OCI-LY1 (cell line): ENCODE measurements at regions not wholly inside any gene's neighbourhood (a gene's known extent, or its start where the extent isn't known, plus 50 kb on each side); places are given as distances from the start of the nearest gene placed in this dataset.

ENCODE experiments used
- H2AFZ ChIP-seq: fragments of 200-600 bp; sonication (generic), shearing (Covaris generic); 2 replicates; pipeline ENCODE4 v1.6.0; 2014; ENCODE audit warnings: antibody characterized with exemption, mild to moderate bottlenecking, low read length
- H3F3A ChIP-seq: fragments of 200-600 bp; sonication (generic), shearing (Covaris generic); 2 replicates; pipeline ENCODE4 v1.6.0; 2014; ENCODE audit warnings: mild to moderate bottlenecking, antibody characterized with exemption, low read length, moderate library complexity; ENCODE audit not compliant: insufficient read depth
- H3K27ac ChIP-seq: fragments of 200-600 bp; sonication (generic); 2 replicates; pipeline ENCODE4 v1.5.1; 2014; ENCODE audit warnings: low read length, mixed run types, mild to moderate bottlenecking, low read depth; ENCODE audit not compliant: poor library complexity, severe bottlenecking
- H3K27me3 ChIP-seq: fragments of 200-600 bp; sonication (generic); 2 replicates; pipeline ENCODE4 v1.6.0; 2014; ENCODE audit warnings: antibody characterized with exemption, mild to moderate bottlenecking, low read length, moderate library complexity; ENCODE audit not compliant: insufficient read depth
- H3K36me3 ChIP-seq: fragments of 200-600 bp; sonication (generic); 2 replicates; pipeline ENCODE4 v1.6.1; 2014; ENCODE audit warnings: mild to moderate bottlenecking, antibody characterized with exemption, low read length, moderate library complexity, mixed read lengths; ENCODE audit not compliant: insufficient read depth
- H3K4me1 ChIP-seq: fragments of 200-600 bp; sonication (generic); 2 replicates; pipeline ENCODE4 v1.5.1; 2014; ENCODE audit warnings: mild to moderate bottlenecking, low read length, moderate library complexity; ENCODE audit not compliant: insufficient read depth, severe bottlenecking
- H3K4me2 ChIP-seq: fragments of 200-600 bp; sonication (generic), shearing (Covaris generic); 2 replicates; pipeline ENCODE4 v1.6.1; 2014; ENCODE audit warnings: low read length
- H3K4me3 ChIP-seq: fragments of 200-600 bp; sonication (generic); 2 replicates; pipeline ENCODE4 v1.5.1; 2014; ENCODE audit warnings: low read length, low read depth, mild to moderate bottlenecking, mixed read lengths; ENCODE audit not compliant: poor library complexity, severe bottlenecking
- H3K79me2 ChIP-seq: fragments of 200-600 bp; shearing (Covaris generic); 2 replicates; pipeline ENCODE4 v1.6.1; 2016; ENCODE audit warnings: mixed run types, low read length, mixed read lengths; ENCODE audit not compliant: insufficient read depth
- H3K9ac ChIP-seq: fragments of 200-600 bp; sonication (generic), shearing (Covaris generic); 2 replicates; pipeline ENCODE4 v1.6.1; 2014; ENCODE audit warnings: mild to moderate bottlenecking, low read length, mixed read lengths
- H3K9me2 ChIP-seq: fragments of 200-600 bp; sonication (generic), shearing (Covaris generic); 2 replicates; pipeline ENCODE4 v1.6.1; 2014; ENCODE audit warnings: low read depth, mild to moderate bottlenecking, low read length, mixed read lengths
- H3K9me3 ChIP-seq: fragments of 200-600 bp; shearing (Covaris generic); 2 replicates; pipeline ENCODE4 v1.6.1; 2014; ENCODE audit warnings: low read length, mixed read lengths
- H4K20me1 ChIP-seq: fragments of 200-600 bp; sonication (generic), shearing (Covaris generic); 2 replicates; pipeline ENCODE4 v1.6.0; 2016; ENCODE audit warnings: mild to moderate bottlenecking, low read length; ENCODE audit not compliant: insufficient read depth
- EZH2 ChIP-seq: fragments of 200-600 bp; sonication (generic), shearing (Covaris generic); IDR thresholded peaks from 2 replicates; pipeline ENCODE4 v1.8.0; 2017; ENCODE audit warnings: borderline replicate concordance, mixed run types, mild to moderate bottlenecking, antibody characterized with exemption, low read length, moderate library complexity, mixed read lengths
- TF ChIP-seq, protein P1 (sequence below): fragments of 200-600 bp; sonication (generic), shearing (Covaris generic); IDR thresholded peaks from 2 replicates; pipeline ENCODE4 v1.5.1; 2017; ENCODE audit warnings: mild to moderate bottlenecking, antibody characterized with exemption, low read length, moderate library complexity, mixed read lengths

- no peaks in the 10 kb centered on the region for H3K79me2 ChIP-seq
- no peak overlapping the region for H3K4me2 ChIP-seq
- no peak overlapping the region for H3K9ac ChIP-seq
- no peaks in the 10 kb centered on the region for H3K9me3 ChIP-seq
- H3F3A ChIP-seq = no peaks in the 10 kb centered on the region
- no peaks in the 10 kb centered on the region for H4K20me1 ChIP-seq
- no peak overlapping the region for H3K27ac ChIP-seq
- TF ChIP-seq, protein P1, sequence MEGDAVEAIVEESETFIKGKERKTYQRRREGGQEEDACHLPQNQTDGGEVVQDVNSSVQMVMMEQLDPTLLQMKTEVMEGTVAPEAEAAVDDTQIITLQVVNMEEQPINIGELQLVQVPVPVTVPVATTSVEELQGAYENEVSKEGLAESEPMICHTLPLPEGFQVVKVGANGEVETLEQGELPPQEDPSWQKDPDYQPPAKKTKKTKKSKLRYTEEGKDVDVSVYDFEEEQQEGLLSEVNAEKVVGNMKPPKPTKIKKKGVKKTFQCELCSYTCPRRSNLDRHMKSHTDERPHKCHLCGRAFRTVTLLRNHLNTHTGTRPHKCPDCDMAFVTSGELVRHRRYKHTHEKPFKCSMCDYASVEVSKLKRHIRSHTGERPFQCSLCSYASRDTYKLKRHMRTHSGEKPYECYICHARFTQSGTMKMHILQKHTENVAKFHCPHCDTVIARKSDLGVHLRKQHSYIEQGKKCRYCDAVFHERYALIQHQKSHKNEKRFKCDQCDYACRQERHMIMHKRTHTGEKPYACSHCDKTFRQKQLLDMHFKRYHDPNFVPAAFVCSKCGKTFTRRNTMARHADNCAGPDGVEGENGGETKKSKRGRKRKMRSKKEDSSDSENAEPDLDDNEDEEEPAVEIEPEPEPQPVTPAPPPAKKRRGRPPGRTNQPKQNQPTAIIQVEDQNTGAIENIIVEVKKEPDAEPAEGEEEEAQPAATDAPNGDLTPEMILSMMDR = no peak
- no peak for TF ChIP-seq EZH2
- H2AFZ ChIP-seq = no peak overlapping the region
- no peaks in the 10 kb centered on the region for H3K4me1 ChIP-seq
- no peaks in the 10 kb centered on the region for H3K9me2 ChIP-seq
- no peaks in the 10 kb centered on the region for H3K36me3 ChIP-seq
- H3K4me3 ChIP-seq = no peak overlapping the region
- H3K27me3 ChIP-seq = no peaks in the 10 kb centered on the region
These were observed 156.6 kb upstream of the ADARB2 start for GRCh38 chr10:1893941-1894340.

DNA sequence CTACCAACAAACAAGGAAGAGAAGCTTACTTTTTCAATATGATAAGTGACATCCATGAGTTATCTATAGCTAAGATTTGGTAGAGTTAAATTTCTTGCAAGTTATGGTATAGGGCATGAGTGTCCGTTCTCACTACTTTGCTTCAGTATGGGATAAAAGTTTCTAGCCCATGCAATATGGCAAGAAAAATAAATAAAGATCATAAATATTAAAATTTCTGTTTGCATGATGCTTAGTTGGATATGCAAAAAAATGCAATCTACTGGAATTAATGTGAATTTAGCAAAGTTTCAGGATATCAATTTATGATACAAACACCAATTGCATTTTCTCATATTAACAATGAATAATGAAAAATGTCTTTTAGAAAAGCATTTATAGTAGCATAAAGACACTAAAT, 148.7 kb upstream of the ADARB2 start:
- H3K9me3 ChIP-seq = no peaks in the 10 kb centered on the region
- H3K9ac ChIP-seq = no peak overlapping the region
- no peak overlapping the region for H2AFZ ChIP-seq
- no peak overlapping the region for H3K27ac ChIP-seq
- H3K36me3 ChIP-seq = no peaks in the 10 kb centered on the region
- no peak overlapping the region for H3K4me3 ChIP-seq
- TF ChIP-seq EZH2 = no peak
- TF ChIP-seq, protein P1 = no peak
- no peaks in the 10 kb centered on the region for H3K9me2 ChIP-seq
- H3K27me3 ChIP-seq = no peaks in the 10 kb centered on the region
- no peaks in the 10 kb centered on the region for H3F3A ChIP-seq
- no peaks in the 10 kb centered on the region for H4K20me1 ChIP-seq
- no peaks in the 10 kb centered on the region for H3K4me1 ChIP-seq
- H3K4me2 ChIP-seq = no peak overlapping the region
- H3K79me2 ChIP-seq = no peaks in the 10 kb centered on the region

- Histone ChIP-seq H3K9me2 (no peaks in the 10 kb centered on the region), H3K4me1 (no peaks in the 10 kb centered on the region), H2AFZ (no peak overlapping the region), H3K36me3 (no peaks in the 10 kb centered on the region), H3K27me3 (no peaks in the 10 kb centered on the region), H3K4me3 (no peak overlapping the region), H3K4me2 (no peak overlapping the region), H4K20me1 (no peaks in the 10 kb centered on the region), H3F3A (no peaks in the 10 kb centered on the region), H3K79me2 (no peaks in the 10 kb centered on the region), H3K27ac (no peak overlapping the region), H3K9me3 (no peaks in the 10 kb centered on the region), H3K9ac (no peak overlapping the region)
- TF ChIP-seq EZH2 = no peak
- TF ChIP-seq, protein P1 = no peak
These were observed 145.4 kb upstream of the ADARB2 start for GRCh38 chr10:1882728-1883127.
